IMR-90 (cell line): ENCODE measurements at regions not wholly inside any gene's neighbourhood (a gene's known extent, or its start where the extent isn't known, plus 50 kb on each side); places are given as distances from the start of the nearest gene placed in this dataset.

Experiments
- ATAC-seq: fragments of 200-7000 bp; cut with Tn5 transposase; 2 replicates; pipeline ENCODE4 v1.9.1; 2020; ENCODE audit warnings: low read depth, mild to moderate bottlenecking, moderate library complexity
- BruUV-seq: library from RNA; stranded (reverse); fragments of 400-500 nt; replicated peaks from 2 replicates; lab custom pipeline; 2021; lab: Mats Ljungman, UMichigan
- CTCF ChIA-PET: fragments of 300-600 bp; formaldehyde crosslinking; extraction: SDS; loops from one replicate; lab custom pipeline; 2021; ENCODE audit warnings: antibody characterized with exemption; lab: Yijun Ruan, JAX
- POLR2A ChIA-PET: fragments of 300-600 bp; sonication (Branson Sonifier 250); formaldehyde crosslinking; loops from one replicate; lab custom pipeline; 2022; ENCODE audit warnings: antibody characterized with exemption; ENCODE audit not compliant: unreplicated experiment; lab: Charles Lee
- DNase-seq: peaks from one replicate; pipeline ENCODE4 v3.0.0; 2013
- H2AFZ ChIP-seq: replicated peaks from 2 replicates; pipeline ENCODE3; 2013; ENCODE audit warnings: low read length, mild to moderate bottlenecking; ENCODE audit not compliant: poor library complexity
- H2AK5ac ChIP-seq: 2 replicates; pipeline ENCODE4 v1.6.1; 2013; ENCODE audit warnings: low read depth, low read length, inconsistent platforms
- H2AK9ac ChIP-seq: replicated peaks from 2 replicates; pipeline ENCODE3; 2013; ENCODE audit warnings: mild to moderate bottlenecking, low read depth, low read length, moderate library complexity; ENCODE audit not compliant: poor library complexity
- H2BK120ac ChIP-seq: 2 replicates; pipeline ENCODE4 v1.6.1; 2013; ENCODE audit warnings: low read depth, low read length, inconsistent platforms
- H2BK15ac ChIP-seq: 3 replicates; pipeline ENCODE4 v1.6.1; 2013; ENCODE audit warnings: low read depth, low read length, inconsistent platforms
- H2BK20ac ChIP-seq: 2 replicates; pipeline ENCODE4 v1.6.1; 2013; ENCODE audit warnings: low read depth, mild to moderate bottlenecking, inconsistent platforms, low read length, moderate library complexity
- H2BK5ac ChIP-seq: 2 replicates; pipeline ENCODE4 v1.6.1; 2013; ENCODE audit warnings: mild to moderate bottlenecking, low read depth, low read length, inconsistent platforms; ENCODE audit not compliant: poor library complexity, severe bottlenecking
- H3K14ac ChIP-seq: replicated peaks from 2 replicates; pipeline ENCODE4 v1.6.1; 2013; ENCODE audit warnings: low read depth, low read length, inconsistent platforms
- H3K18ac ChIP-seq: 2 replicates; pipeline ENCODE4 v1.6.1; 2013; ENCODE audit warnings: low read depth, low read length, control low read depth
- H3K23ac ChIP-seq: 2 replicates; pipeline ENCODE4 v1.6.1; 2013; ENCODE audit warnings: low read depth, low read length, inconsistent platforms
- H3K27ac ChIP-seq: 2 replicates; pipeline ENCODE4 v1.5.1; 2013; ENCODE audit warnings: mild to moderate bottlenecking, control low read depth, low read length; ENCODE audit not compliant: insufficient read depth
- H3K27me3 ChIP-seq: 2 replicates; pipeline ENCODE4 v1.6.1; 2013; ENCODE audit warnings: low read length; ENCODE audit not compliant: control insufficient read depth, insufficient read depth
- H3K36me3 ChIP-seq: 2 replicates; pipeline ENCODE4 v1.6.1; 2013; ENCODE audit warnings: low read length, mixed read lengths; ENCODE audit not compliant: control insufficient read depth, insufficient read depth
- H3K4ac ChIP-seq: 2 replicates; pipeline ENCODE4 v1.6.1; 2013; ENCODE audit warnings: low read depth, low read length, inconsistent platforms
- H3K4me1 ChIP-seq: 2 replicates; pipeline ENCODE4 v1.6.1; 2013; ENCODE audit warnings: low read length, mixed read lengths; ENCODE audit not compliant: control insufficient read depth, insufficient read depth
- H3K4me2 ChIP-seq: 2 replicates; pipeline ENCODE4 v1.6.1; 2013; ENCODE audit warnings: low read depth, mild to moderate bottlenecking, control low read depth, low read length, moderate library complexity
- H3K4me3 ChIP-seq: 2 replicates; pipeline ENCODE4 v1.5.1; 2013; ENCODE audit warnings: low read depth, mild to moderate bottlenecking, control low read depth, low read length, moderate library complexity; ENCODE audit not compliant: insufficient read depth
- H3K56ac ChIP-seq: 2 replicates; pipeline ENCODE4 v1.6.1; 2013; ENCODE audit warnings: low read length, inconsistent platforms; ENCODE audit not compliant: insufficient read depth; ENCODE audit errors: extremely low read depth
- H3K79me1 ChIP-seq, 2 experiments: 2 replicates each; pipeline ENCODE4 v1.6.1; 2013; ENCODE audit warnings: low read length in 2 of 2, inconsistent platforms in 1 of 2, low read depth in 1 of 2
- H3K9ac ChIP-seq: 2 replicates; pipeline ENCODE4 v1.6.1; 2013; ENCODE audit warnings: low read depth, low read length, control low read depth
- H3K9me1 ChIP-seq: 2 replicates; pipeline ENCODE4 v1.6.1; 2013; ENCODE audit warnings: low read length, inconsistent platforms; ENCODE audit not compliant: insufficient read depth
- H3K9me3 ChIP-seq: 2 replicates; pipeline ENCODE4 v1.6.1; 2013; ENCODE audit warnings: low read length; ENCODE audit not compliant: control insufficient read depth, insufficient read depth
- H4K20me1 ChIP-seq: 2 replicates; pipeline ENCODE4 v1.6.1; 2013; ENCODE audit warnings: low read length, inconsistent platforms; ENCODE audit not compliant: insufficient read depth
- H4K5ac ChIP-seq: 2 replicates; pipeline ENCODE4 v1.6.1; 2013; ENCODE audit warnings: mild to moderate bottlenecking, low read depth, low read length, control low read depth
- H4K8ac ChIP-seq, 2 experiments: 2 replicates each; pipeline ENCODE4 v1.6.1; 2013; ENCODE audit warnings: low read depth in 2 of 2, low read length in 2 of 2, control low read depth in 1 of 2, inconsistent platforms in 1 of 2
- H4K91ac ChIP-seq: 2 replicates; pipeline ENCODE4 v1.6.1; 2013; ENCODE audit warnings: low read depth, low read length, inconsistent platforms; ENCODE audit not compliant: insufficient read depth
- CEBPB ChIP-seq: IDR thresholded peaks from 2 replicates; pipeline ENCODE4 v1.6.1; 2012; ENCODE audit warnings: low read depth, low read length, improper control_type of control experiment
- CHD1 ChIP-seq: IDR thresholded peaks from 2 replicates; pipeline ENCODE4 v1.6.1; 2012; ENCODE audit warnings: low read depth, low read length, improper control_type of control experiment
- FOS ChIP-seq: fragments of 150-350 bp; IDR thresholded peaks from 2 replicates; pipeline ENCODE4 v1.6.1; 2016; ENCODE audit warnings: low read depth, low read length
- MAFK ChIP-seq: IDR thresholded peaks from 2 replicates; pipeline ENCODE4 v1.6.1; 2012; ENCODE audit warnings: low read depth, low read length, improper control_type of control experiment
- MAZ ChIP-seq: IDR thresholded peaks from 2 replicates; pipeline ENCODE4 v1.6.1; 2012; ENCODE audit warnings: low read depth, mild to moderate bottlenecking, low read length, improper control_type of control experiment, moderate library complexity, borderline replicate concordance
- NFE2L2 ChIP-seq: fragments of 150-350 bp; IDR thresholded peaks from 2 replicates; pipeline ENCODE4 v1.6.1; 2016; ENCODE audit warnings: low read depth, mild to moderate bottlenecking, low read length
- POLR2A ChIP-seq: IDR thresholded peaks from 2 replicates; pipeline ENCODE4 v1.6.1; 2012; ENCODE audit warnings: mild to moderate bottlenecking, low read depth, low read length
- RAD21 ChIP-seq: IDR thresholded peaks from 2 replicates; pipeline ENCODE4 v1.6.1; 2012; ENCODE audit warnings: low read length, improper control_type of control experiment
- RCOR1 ChIP-seq: IDR thresholded peaks from 2 replicates; pipeline ENCODE4 v1.6.1; 2012; ENCODE audit warnings: mild to moderate bottlenecking, low read length, improper control_type of control experiment; ENCODE audit not compliant: insufficient replicate concordance
- WGBS, 2 experiments: methylation state at CpG; one replicate each; pipeline versions ENCODE4 v1.1.5 to v1.1.7; 2013; ENCODE audit warnings: missing lambda C conversion rate in 2 of 2; ENCODE audit not compliant: insufficient read length in 1 of 2; ENCODE audit errors: extremely low coverage in 2 of 2; 5-methylcytosine and 5-hydroxymethylcytosine counted together
- dilution Hi-C: fragments of 300-500 bp; cut with HindIII; formaldehyde crosslinking; loops from one replicate; pipeline ENCODE4 v1.14.3; 2018; ENCODE audit warnings: low sequenced_read_pairs; ENCODE audit not compliant: unreplicated experiment
- in situ Hi-C: fragments of 300-500 bp; cut with MboI; formaldehyde crosslinking; loops from 3 replicates; pipeline ENCODE4 v1.14.3; 2019; ENCODE audit warnings: low sequenced_read_pairs, inconsistent platforms, mixed read lengths
- intact Hi-C: fragments of 100-400 bp; cut with micrococcal nuclease; formaldehyde crosslinking; loops from 2 replicates; pipeline ENCODE4 v1.10.0; 2022

DNA sequence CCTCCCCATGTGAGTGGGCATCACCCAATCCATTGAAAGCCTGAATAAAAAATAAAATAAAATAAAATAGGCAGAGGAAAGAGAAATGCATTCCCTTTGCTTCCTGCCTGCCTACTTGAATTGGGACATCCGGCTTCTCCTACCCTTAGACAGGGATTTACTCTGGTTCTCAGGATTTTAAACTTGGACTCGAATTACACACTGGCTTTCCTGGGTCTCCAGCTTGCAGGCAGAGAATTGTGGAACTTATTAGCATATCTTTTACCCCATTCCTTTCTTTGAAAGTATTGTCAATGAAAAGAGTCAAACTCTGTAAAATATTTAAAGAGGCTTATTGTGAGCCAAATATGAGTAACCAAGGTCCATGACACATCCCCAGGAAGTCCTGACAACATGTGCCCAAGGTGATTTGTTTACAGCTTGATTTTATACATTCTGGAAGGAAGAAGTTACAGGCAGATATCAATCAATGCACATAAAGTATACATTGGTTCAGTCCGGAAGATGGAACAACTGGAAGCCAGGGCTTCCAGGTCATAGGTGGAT is 78.4 kb upstream of the CCDC90B start:
- CTCF ChIA-PET: interaction anchor here (0.5 kb wide), 1 partner anchor 35 kb away, joined by 3 read pairs; no protein-coding TSS in a partner anchor
- no peak overlapping the region for H3K4me3 ChIP-seq
- no peak overlapping the region for H4K8ac ChIP-seq
- H2BK5ac ChIP-seq: no peak overlapping the region
- no peaks in the 10 kb centered on the region for H3K4me1 ChIP-seq
- in situ Hi-C loops: no loop called here
- H3K27me3 ChIP-seq: no peaks in the 10 kb centered on the region
- H2BK15ac ChIP-seq: no peak overlapping the region
- DNase-seq (no peak), ATAC-seq (no peak)
- H3K56ac ChIP-seq: no peak overlapping the region
- dilution Hi-C loops: no loop called here
- no peak overlapping the region for H3K9ac ChIP-seq
- H3K9me3 ChIP-seq: no peaks in the 10 kb centered on the region
- no peak overlapping the region for H2AFZ ChIP-seq
- no peak overlapping the region for H2BK120ac ChIP-seq
- H3K4ac ChIP-seq: no peak overlapping the region
- intact Hi-C loops: no loop called here
- POLR2A ChIA-PET: no interaction called here
- TF ChIP-seq RAD21 (no peak), RCOR1 (no peak), NFE2L2 (no peak), MAFK (no peak), FOS (no peak), POLR2A (no peak), CHD1 (no peak), CEBPB (no peak), MAZ (no peak)
- no peak overlapping the region for H4K5ac ChIP-seq
- no peak overlapping the region for H3K14ac ChIP-seq
- H3K23ac ChIP-seq: no peak overlapping the region
- no peak overlapping the region for H3K18ac ChIP-seq
- no peaks in the 10 kb centered on the region for H3K79me1 ChIP-seq
- H2AK9ac ChIP-seq: no peak overlapping the region
- H3K9me1 ChIP-seq: no peaks in the 10 kb centered on the region
- no peak overlapping the region for H2AK5ac ChIP-seq
- no peak overlapping the region for H4K91ac ChIP-seq
- no peak overlapping the region for H3K4me2 ChIP-seq
- BruUV-seq: no TSS peak
- H4K20me1 ChIP-seq: no peaks in the 10 kb centered on the region
- no peak overlapping the region for H2BK20ac ChIP-seq
- no CpG with 5 or more reads among the region's 3 CpGs for WGBS, 2 experiments
- H3K27ac ChIP-seq: no peak overlapping the region
- no peaks in the 10 kb centered on the region for H3K36me3 ChIP-seq
